ENCODE measurements at regions not wholly inside any gene's neighbourhood (a gene's known extent, or its start where the extent isn't known, plus 50 kb on each side); places are given as distances from the start of the nearest gene placed in this dataset.

DNA sequence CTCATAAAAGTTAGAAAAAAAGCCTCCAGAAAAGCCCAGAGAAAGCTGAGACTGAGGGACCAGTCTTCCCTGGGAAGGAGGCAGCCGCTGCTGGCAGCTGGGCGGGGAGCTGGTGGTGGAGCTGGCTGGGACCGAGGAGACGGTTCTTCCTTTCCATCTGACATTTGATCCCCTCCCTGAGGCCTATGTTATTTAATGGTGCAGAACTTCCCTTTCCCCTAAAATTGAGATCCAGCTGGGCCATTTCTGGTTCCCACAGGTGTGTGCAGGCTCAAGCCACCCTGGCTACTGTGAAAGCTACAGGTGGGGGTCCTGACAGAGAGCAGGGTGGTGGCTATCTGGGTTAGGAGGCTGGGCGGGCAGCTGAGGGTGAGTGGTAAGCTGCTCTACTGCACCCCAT is 81.5 kb upstream of the FZD7 start:
- POLR2A ChIA-PET = no interaction called here
- Histone ChIP-seq H3K4me3 (replicated peaks in 1 of 3; ENCODE audit: insufficient read depth in 1 of 3, low read depth in 1 of 3, low read length in 3 of 3) (no peak overlapping the region), H3K9me1 (replicated peaks; ENCODE audit: control insufficient read depth, extremely low read depth, insufficient read depth, low read length) (no peaks in the 10 kb centered on the region), H3K9ac (replicated peaks; ENCODE audit: extremely low read depth, insufficient read depth, low read length) (no peak overlapping the region), H3K36me3 (ENCODE audit: control insufficient read depth in 2 of 2, extremely low read depth in 1 of 2, insufficient read depth in 2 of 2, low read length in 2 of 2) (no peaks in the 10 kb centered on the region), H3K27ac (ENCODE audit: insufficient read depth, low read depth, low read length) (no peak overlapping the region), H3K4me1 (ENCODE audit: control insufficient read depth, extremely low read depth, insufficient read depth, low read length) (no peaks in the 10 kb centered on the region), H3K27me3 (ENCODE audit: control insufficient read depth in 2 of 2, insufficient read depth in 2 of 2, low read length in 2 of 2) (peaks cover 4 to 16% of the 10 kb centered on the region in 2 experiments), H2AFZ (ENCODE audit: low read depth, low read length) (no peak overlapping the region), H3K79me2 (ENCODE audit: control insufficient read depth, insufficient read depth, low read length) (no peaks in the 10 kb centered on the region), H3K4me2 (ENCODE audit: insufficient read depth, low read length) (no peak overlapping the region), H4K20me1 (replicated peaks; ENCODE audit: control insufficient read depth, extremely low read depth, insufficient read depth, low read length) (no peaks in the 10 kb centered on the region), H3K9me3 (replicated peaks; ENCODE audit: control insufficient read depth, insufficient read depth, low read length) (no peaks in the 10 kb centered on the region)
- FAIRE-seq (no peak), DNase-seq (ENCODE audit: low read depth, low spot score) (no peak)
- dilution Hi-C loops (cut with MboI; ENCODE audit: extremely low pct_ligation_motif_present, low sequenced_read_pairs) = no loop called here
- BruUV-seq (replicated peaks) = no TSS peak
- no peak for TF ChIP-seq FOS (IDR thresholded peaks at IDR 0.05; ENCODE audit: borderline replicate concordance, insufficient read depth, low read length)
- no peak for TF ChIP-seq POLR2AphosphoS5 (IDR thresholded peaks at IDR 0.05; ENCODE audit: insufficient read depth, low read depth, low read length)
- TF ChIP-seq, protein P1, sequence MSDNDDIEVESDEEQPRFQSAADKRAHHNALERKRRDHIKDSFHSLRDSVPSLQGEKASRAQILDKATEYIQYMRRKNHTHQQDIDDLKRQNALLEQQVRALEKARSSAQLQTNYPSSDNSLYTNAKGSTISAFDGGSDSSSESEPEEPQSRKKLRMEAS (IDR thresholded peaks at IDR 0.05; ENCODE audit: insufficient read depth, insufficient read length) = no peak
- no peak for TF ChIP-seq CTCF (IDR thresholded peaks at IDR 0.05; ENCODE audit: extremely low read depth in 1 of 2, insufficient read depth in 1 of 2, low read depth in 1 of 2, low read length in 2 of 2)
- no peak for TF ChIP-seq POLR2A (IDR thresholded peaks at IDR 0.05; ENCODE audit: low read depth, low read length)
- no peak for TF ChIP-seq GATA2 (IDR thresholded peaks at IDR 0.05; ENCODE audit: insufficient read depth, insufficient read length, low read depth, low read length)
- TF ChIP-seq MYC (IDR thresholded peaks at IDR 0.05; ENCODE audit: low read depth, low read length) = no peak
- TF ChIP-seq EZH2 (IDR thresholded peaks at IDR 0.05; ENCODE audit: borderline replicate concordance, low read depth, low read length, severe bottlenecking) = no peak
- TF ChIP-seq JUN (IDR thresholded peaks at IDR 0.05; ENCODE audit: borderline replicate concordance, insufficient read depth, insufficient read length, low read depth) = no peak
- intact Hi-C loops (cut with micrococcal nuclease) = no loop called here
- CTCF ChIA-PET = no interaction called here

All from endothelial cell of umbilical vein (primary cell).